ENCODE measurements at regions not wholly inside any gene's neighbourhood (a gene's known extent, or its start where the extent isn't known, plus 50 kb on each side); places are given as distances from the start of the nearest gene placed in this dataset.

DNA sequence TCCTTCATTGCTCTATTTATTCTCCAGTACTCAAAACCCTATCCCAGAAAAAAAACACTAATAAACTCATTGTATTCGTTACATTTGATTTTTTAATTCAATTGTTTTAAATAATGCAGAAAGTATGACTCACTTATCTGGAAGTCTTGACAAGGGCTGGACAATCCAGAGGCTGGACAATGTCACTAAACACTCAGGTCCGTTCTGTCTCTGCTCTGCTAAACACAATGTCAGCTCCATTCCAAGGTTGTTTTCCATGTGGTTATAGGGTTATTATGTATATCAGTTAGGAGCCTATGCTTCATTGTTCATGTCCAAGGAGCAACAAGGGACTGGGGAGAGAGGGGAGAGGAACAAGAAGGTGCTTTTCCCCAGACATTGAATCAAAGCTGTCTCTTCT, 125.5 kb downstream of the IRS1 start:
- TF ChIP-seq, protein P1, sequence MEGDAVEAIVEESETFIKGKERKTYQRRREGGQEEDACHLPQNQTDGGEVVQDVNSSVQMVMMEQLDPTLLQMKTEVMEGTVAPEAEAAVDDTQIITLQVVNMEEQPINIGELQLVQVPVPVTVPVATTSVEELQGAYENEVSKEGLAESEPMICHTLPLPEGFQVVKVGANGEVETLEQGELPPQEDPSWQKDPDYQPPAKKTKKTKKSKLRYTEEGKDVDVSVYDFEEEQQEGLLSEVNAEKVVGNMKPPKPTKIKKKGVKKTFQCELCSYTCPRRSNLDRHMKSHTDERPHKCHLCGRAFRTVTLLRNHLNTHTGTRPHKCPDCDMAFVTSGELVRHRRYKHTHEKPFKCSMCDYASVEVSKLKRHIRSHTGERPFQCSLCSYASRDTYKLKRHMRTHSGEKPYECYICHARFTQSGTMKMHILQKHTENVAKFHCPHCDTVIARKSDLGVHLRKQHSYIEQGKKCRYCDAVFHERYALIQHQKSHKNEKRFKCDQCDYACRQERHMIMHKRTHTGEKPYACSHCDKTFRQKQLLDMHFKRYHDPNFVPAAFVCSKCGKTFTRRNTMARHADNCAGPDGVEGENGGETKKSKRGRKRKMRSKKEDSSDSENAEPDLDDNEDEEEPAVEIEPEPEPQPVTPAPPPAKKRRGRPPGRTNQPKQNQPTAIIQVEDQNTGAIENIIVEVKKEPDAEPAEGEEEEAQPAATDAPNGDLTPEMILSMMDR (IDR thresholded peaks at IDR 0.05): no peak
- DNase-seq (ENCODE audit: extremely low spot score, unreplicated experiment): no peak
- Mint-ChIP-seq H3K27ac (ENCODE audit: unreplicated experiment) (no peak overlapping the region), H3K9me3 (ENCODE audit: unreplicated experiment) (no peaks in the 10 kb centered on the region), H3K27me3 (ENCODE audit: unreplicated experiment) (no peaks in the 10 kb centered on the region), H3K36me3 (ENCODE audit: unreplicated experiment) (no peaks in the 10 kb centered on the region), H3K4me3 (ENCODE audit: unreplicated experiment) (no peak overlapping the region), H3K4me1 (ENCODE audit: unreplicated experiment) (peaks cover 3% of the 10 kb centered on the region)

DNA sequence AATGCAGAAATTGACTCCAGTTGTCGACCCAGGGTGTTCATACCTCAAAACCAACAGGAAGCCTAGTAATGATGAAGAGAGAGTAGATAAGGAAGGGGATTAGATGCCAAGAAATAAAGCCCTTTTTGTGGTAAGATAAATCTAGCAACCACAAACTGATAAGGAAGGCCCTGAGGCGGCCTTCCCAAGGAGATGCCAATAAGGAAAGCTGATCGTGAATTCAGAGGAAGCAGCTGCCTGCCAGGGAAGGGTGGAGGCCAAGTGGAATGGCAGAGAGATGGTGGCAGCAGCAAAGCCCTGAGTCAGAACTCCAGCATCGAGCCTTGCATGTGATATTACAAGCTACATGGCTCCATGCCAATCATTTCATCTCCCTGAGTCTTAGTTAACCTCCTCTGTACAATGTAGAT, 126.3 kb downstream of the IRS1 start:
- peaks cover 3% of the 10 kb centered on the region for H3K4me1 Mint-ChIP-seq (ENCODE audit: unreplicated experiment)
- no peaks in the 10 kb centered on the region for H3K36me3 Mint-ChIP-seq (ENCODE audit: unreplicated experiment)
- H3K4me3 Mint-ChIP-seq (ENCODE audit: unreplicated experiment): no peak overlapping the region
- TF ChIP-seq, protein P1 (IDR thresholded peaks at IDR 0.05): no peak
- H3K27me3 Mint-ChIP-seq (ENCODE audit: unreplicated experiment): no peaks in the 10 kb centered on the region
- no peak overlapping the region for H3K27ac Mint-ChIP-seq (ENCODE audit: unreplicated experiment)
- DNase-seq (ENCODE audit: extremely low spot score, unreplicated experiment): no peak
- H3K9me3 Mint-ChIP-seq (ENCODE audit: unreplicated experiment): no peaks in the 10 kb centered on the region

DNA sequence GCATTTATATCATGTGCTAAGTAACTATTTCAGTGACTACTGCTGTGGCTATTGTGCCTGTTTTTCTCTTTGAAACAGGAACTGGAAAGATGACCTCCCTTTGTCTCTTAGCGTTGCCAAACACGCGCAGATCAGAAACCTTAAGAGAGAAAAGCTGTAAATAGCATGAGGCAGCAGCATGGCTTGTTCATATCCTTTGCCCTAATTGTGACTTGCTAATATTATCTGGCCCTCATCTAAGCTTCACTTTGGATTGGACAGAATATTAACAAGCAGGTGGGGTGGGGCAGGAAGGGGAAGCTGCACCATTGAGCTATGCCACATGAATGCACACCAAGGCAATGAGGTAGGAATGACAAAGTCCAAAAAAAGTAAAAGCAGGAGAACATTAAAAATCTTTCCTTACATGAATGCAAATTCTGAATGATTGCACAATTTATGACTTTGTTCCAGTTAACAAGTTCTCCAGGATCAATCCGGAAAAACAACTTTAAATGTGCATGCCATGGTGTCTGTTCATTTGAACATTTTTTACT, 128.4 kb downstream of the IRS1 start:
- TF ChIP-seq, protein P1 (IDR thresholded peaks at IDR 0.05): no peak
- Mint-ChIP-seq H3K4me1 (ENCODE audit: unreplicated experiment) (peaks cover 3% of the 10 kb centered on the region), H3K9me3 (ENCODE audit: unreplicated experiment) (no peaks in the 10 kb centered on the region), H3K4me3 (ENCODE audit: unreplicated experiment) (no peak overlapping the region), H3K27me3 (ENCODE audit: unreplicated experiment) (no peaks in the 10 kb centered on the region), H3K27ac (ENCODE audit: unreplicated experiment) (no peak overlapping the region), H3K36me3 (ENCODE audit: unreplicated experiment) (no peaks in the 10 kb centered on the region)
- no peak for DNase-seq (ENCODE audit: extremely low spot score, unreplicated experiment)

DNA sequence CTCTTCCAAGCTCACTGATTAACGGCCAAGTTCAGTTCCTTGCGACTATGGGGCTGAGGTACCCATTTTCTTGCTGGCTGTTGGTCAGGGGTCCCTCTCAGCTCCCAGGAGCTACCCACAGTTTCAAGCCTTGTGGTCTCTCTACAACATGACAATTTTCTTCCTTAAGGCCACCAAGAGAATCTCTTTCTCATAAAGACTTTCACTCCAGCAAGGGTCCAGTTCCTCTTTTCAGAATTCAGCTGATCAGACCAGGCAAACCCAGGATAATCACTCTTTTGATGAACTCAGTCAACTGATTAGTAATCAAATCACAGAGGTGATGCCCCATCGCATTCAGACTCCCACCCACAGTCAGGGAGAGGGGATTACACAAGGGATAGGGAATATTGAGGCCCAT, 129.7 kb downstream of the IRS1 start:
- no peaks in the 10 kb centered on the region for H3K36me3 Mint-ChIP-seq (ENCODE audit: unreplicated experiment)
- no peaks in the 10 kb centered on the region for H3K9me3 Mint-ChIP-seq (ENCODE audit: unreplicated experiment)

DNA sequence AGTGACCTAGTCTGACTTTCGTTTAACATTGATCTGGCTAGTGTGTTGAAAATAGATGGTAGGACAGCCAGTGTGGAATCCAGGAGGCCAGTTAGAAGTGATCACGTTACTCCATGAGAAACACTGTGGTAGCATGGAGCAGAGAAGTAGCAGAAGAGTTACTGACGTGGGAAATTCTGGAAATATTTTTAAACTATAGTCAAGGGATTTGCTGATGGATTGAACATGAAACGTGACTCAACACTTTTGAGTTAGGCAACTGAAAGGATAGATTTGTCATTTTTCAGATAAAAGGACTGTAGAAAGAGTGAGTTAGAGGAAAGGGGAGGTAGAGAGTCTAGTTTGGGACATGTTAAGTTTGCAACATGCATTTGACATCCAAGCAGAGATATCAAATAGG, 130.4 kb downstream of the IRS1 start:
- H3K36me3 Mint-ChIP-seq (ENCODE audit: unreplicated experiment): no peaks in the 10 kb centered on the region
- DNase-seq (ENCODE audit: extremely low spot score, unreplicated experiment): no peak
- TF ChIP-seq, protein P1 (IDR thresholded peaks at IDR 0.05): no peak
- H3K4me1 Mint-ChIP-seq (ENCODE audit: unreplicated experiment): peaks cover 3% of the 10 kb centered on the region
- no peak overlapping the region for H3K27ac Mint-ChIP-seq (ENCODE audit: unreplicated experiment)
- no peak overlapping the region for H3K4me3 Mint-ChIP-seq (ENCODE audit: unreplicated experiment)
- no peaks in the 10 kb centered on the region for H3K9me3 Mint-ChIP-seq (ENCODE audit: unreplicated experiment)
- no peaks in the 10 kb centered on the region for H3K27me3 Mint-ChIP-seq (ENCODE audit: unreplicated experiment)

More for the DNA sequence above, 129.7 kb downstream of the IRS1 start:
- DNase-seq (ENCODE audit: extremely low spot score, unreplicated experiment): no peak
- Mint-ChIP-seq H3K27ac (ENCODE audit: unreplicated experiment) (no peak overlapping the region), H3K4me1 (ENCODE audit: unreplicated experiment) (peaks cover 3% of the 10 kb centered on the region), H3K27me3 (ENCODE audit: unreplicated experiment) (no peaks in the 10 kb centered on the region), H3K4me3 (ENCODE audit: unreplicated experiment) (no peak overlapping the region)
- TF ChIP-seq, protein P1 (IDR thresholded peaks at IDR 0.05): no peak

All from osteocyte (in vitro differentiated cells).